ENCODE measurements at regions not wholly inside any gene's neighbourhood (a gene's known extent, or its start where the extent isn't known, plus 50 kb on each side); places are given as distances from the start of the nearest gene placed in this dataset.
A peak's percentile ranks its signal among the peaks of the same experiment; 100 is the strongest.

GRCh38 chr12:78407722-78408121, 456.9 kb upstream of the SYT1 start:
- no peak for DNase-seq

GRCh38 chr12:78414071-78414470, 450.5 kb upstream of the SYT1 start:
- no peak for DNase-seq

- peak; percentile 61 for DNase-seq
These were observed 445.7 kb upstream of the SYT1 start for GRCh38 chr12:78418919-78419318.

GRCh38 chr12:78419513-78419912, 445.1 kb upstream of the SYT1 start:
- DNase-seq, result peak; percentile 15

- DNase-seq, result no peak
These were observed 443.6 kb upstream of the SYT1 start for GRCh38 chr12:78420991-78421390.

GRCh38 chr12:78430551-78430950, 434.0 kb upstream of the SYT1 start:
- DNase-seq, result no peak

GRCh38 chr12:78431931-78432330, 432.6 kb upstream of the SYT1 start:
- no peak for DNase-seq

GRCh38 chr12:78439666-78440065, 424.9 kb upstream of the SYT1 start:
- no peak for DNase-seq

- DNase-seq, result no peak
These were observed 422.7 kb upstream of the SYT1 start for GRCh38 chr12:78441737-78442453.

GRCh38 chr12:78442454-78442801, 422.1 kb upstream of the SYT1 start:
- no peak for DNase-seq

GRCh38 chr12:78446555-78446954, 418.0 kb upstream of the SYT1 start:
- DNase-seq, result no peak

- DNase-seq, result no peak
These were observed 417.2 kb upstream of the SYT1 start for GRCh38 chr12:78447373-78447772.

GRCh38 chr12:78448692-78449091, 415.9 kb upstream of the SYT1 start:
- DNase-seq, result no peak

- DNase-seq, result no peak
These were observed 408.6 kb upstream of the SYT1 start for GRCh38 chr12:78455991-78456390.

- no peak for DNase-seq
These were observed 406.6 kb upstream of the SYT1 start for GRCh38 chr12:78457938-78458337.

GRCh38 chr12:78470354-78471195, 394.0 kb upstream of the SYT1 start:
- peak; percentile 67 for DNase-seq

- peak; percentile 21 for DNase-seq
These were observed 391.4 kb upstream of the SYT1 start for GRCh38 chr12:78473136-78473535.

GRCh38 chr12:78473561-78473960, 391.0 kb upstream of the SYT1 start:
- no peak for DNase-seq

GRCh38 chr12:78483767-78484315, 380.7 kb upstream of the SYT1 start:
- DNase-seq, result no peak

- DNase-seq, result no peak
These were observed 374.6 kb upstream of the SYT1 start for GRCh38 chr12:78489990-78490389.

GRCh38 chr12:78490861-78491260, 373.7 kb upstream of the SYT1 start:
- no peak for DNase-seq

- no peak for DNase-seq
These were observed 369.7 kb upstream of the SYT1 start for GRCh38 chr12:78494911-78495310.

- no peak for DNase-seq
These were observed 362.7 kb upstream of the SYT1 start for GRCh38 chr12:78501825-78502224.

- DNase-seq, result no peak
These were observed 345.2 kb upstream of the SYT1 start for GRCh38 chr12:78519422-78519821.
